Prostate gland (tissue), 2 donors: ENCODE measurements at regions not wholly inside any gene's neighbourhood (a gene's known extent, or its start where the extent isn't known, plus 50 kb on each side); places are given as distances from the start of the nearest gene placed in this dataset.

ENCODE experiments used
- DNase-seq: peaks from one replicate; pipeline ENCODE4 v3.0.0-alpha.2; 2019; ENCODE audit warnings: low spot score
- H3K27ac ChIP-seq, 2 donors: fragments of 200-600 bp; sonication (generic); 2 replicates each; pipeline ENCODE4 v1.5.1; 2017 to 2019
- H3K27me3 ChIP-seq: fragments of 200-600 bp; sonication (generic); replicated peaks from 2 replicates; pipeline ENCODE4 v1.5.1; 2019; ENCODE audit not compliant: insufficient read depth
- H3K36me3 ChIP-seq, 2 donors: fragments of 200-600 bp; sonication (generic); 1 replicate in 1 of 2; 2 replicates in 1 of 2; pipeline versions ENCODE4 v1.5.1 to v1.8.1; 2017 to 2019
- H3K4me1 ChIP-seq: fragments of 200-600 bp; sonication (generic); replicated peaks from 2 replicates; pipeline ENCODE4 v1.5.1; 2019
- H3K4me3 ChIP-seq, 2 donors: fragments of 200-600 bp; sonication (generic); 2 replicates each; pipeline ENCODE4 v1.5.1; 2017 to 2019
- H3K9me3 ChIP-seq: fragments of 200-600 bp; sonication (generic); 2 replicates; pipeline ENCODE4 v1.5.1; 2017
- POLR2A ChIP-seq: fragments of 450-650 bp; IDR thresholded peaks from one replicate; pipeline ENCODE4 v1.6.1; 2016; ENCODE audit warnings: antibody characterized with exemption, mild to moderate bottlenecking
- POLR2AphosphoS5 ChIP-seq: sonication (generic); formaldehyde crosslinking; IDR thresholded peaks from one replicate; pipeline ENCODE4 v1.6.1; 2017; ENCODE audit warnings: antibody characterized with exemption
- WGBS: methylation state at CpG from one replicate; pipeline ENCODE4 v1.1.5; 2018; 5-methylcytosine and 5-hydroxymethylcytosine counted together
- intact Hi-C: fragments of 100-400 bp; cut with DNase I; formaldehyde crosslinking; loops from one replicate; pipeline ENCODE4 v1.14.2; 2022
- TF ChIP-seq, protein P1 (sequence below), 4 experiments: fragments of 200-600 bp in 2 of 4; fragments of 450-650 bp in 2 of 4; sonication (generic) in 2 of 4; IDR thresholded peaks; 1 replicate in 3 of 4; 2 replicates in 1 of 4; pipeline ENCODE4 v1.5.1; 2016 to 2019; ENCODE audit warnings: antibody characterized with exemption in 4 of 4, mild to moderate bottlenecking in 2 of 4, moderate library complexity in 2 of 4

DNA sequence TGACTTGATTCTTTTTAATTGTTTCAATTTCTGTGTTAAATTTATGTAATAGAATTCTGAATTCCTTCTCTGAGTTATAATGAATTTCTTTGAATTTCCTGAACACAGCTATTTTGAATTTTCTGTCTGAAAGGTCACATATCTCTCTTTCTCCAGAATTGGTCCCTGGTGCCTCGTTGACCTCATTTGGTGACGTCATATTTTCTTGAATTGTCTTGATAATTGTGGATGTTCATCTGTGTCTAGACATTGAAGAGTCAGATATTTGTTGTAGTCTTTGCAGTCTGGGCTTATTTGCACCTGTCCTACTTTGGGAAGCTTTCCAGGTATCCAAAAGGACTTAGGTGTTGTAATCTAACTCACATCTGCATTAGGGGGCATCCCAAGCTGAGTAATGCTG lies 111.4 kb upstream of the LRRTM4 start:
- no peaks in the 10 kb centered on the region for H3K36me3 ChIP-seq
- no peaks in the 10 kb centered on the region for H3K9me3 ChIP-seq
- 87% methylated on average over 2 of the region's 2 CpGs for WGBS
- no peak for DNase-seq
- no peaks in the 10 kb centered on the region for H3K27me3 ChIP-seq
- no peaks in the 10 kb centered on the region for H3K4me1 ChIP-seq
- intact Hi-C loops, result no loop called here
- no peak overlapping the region for H3K4me3 ChIP-seq
- H3K27ac ChIP-seq, result no peak overlapping the region
- TF ChIP-seq POLR2AphosphoS5 (no peak), POLR2A (no peak)
- TF ChIP-seq, protein P1, sequence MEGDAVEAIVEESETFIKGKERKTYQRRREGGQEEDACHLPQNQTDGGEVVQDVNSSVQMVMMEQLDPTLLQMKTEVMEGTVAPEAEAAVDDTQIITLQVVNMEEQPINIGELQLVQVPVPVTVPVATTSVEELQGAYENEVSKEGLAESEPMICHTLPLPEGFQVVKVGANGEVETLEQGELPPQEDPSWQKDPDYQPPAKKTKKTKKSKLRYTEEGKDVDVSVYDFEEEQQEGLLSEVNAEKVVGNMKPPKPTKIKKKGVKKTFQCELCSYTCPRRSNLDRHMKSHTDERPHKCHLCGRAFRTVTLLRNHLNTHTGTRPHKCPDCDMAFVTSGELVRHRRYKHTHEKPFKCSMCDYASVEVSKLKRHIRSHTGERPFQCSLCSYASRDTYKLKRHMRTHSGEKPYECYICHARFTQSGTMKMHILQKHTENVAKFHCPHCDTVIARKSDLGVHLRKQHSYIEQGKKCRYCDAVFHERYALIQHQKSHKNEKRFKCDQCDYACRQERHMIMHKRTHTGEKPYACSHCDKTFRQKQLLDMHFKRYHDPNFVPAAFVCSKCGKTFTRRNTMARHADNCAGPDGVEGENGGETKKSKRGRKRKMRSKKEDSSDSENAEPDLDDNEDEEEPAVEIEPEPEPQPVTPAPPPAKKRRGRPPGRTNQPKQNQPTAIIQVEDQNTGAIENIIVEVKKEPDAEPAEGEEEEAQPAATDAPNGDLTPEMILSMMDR (IDR thresholded peaks at IDR 0.05), result no peak

DNA sequence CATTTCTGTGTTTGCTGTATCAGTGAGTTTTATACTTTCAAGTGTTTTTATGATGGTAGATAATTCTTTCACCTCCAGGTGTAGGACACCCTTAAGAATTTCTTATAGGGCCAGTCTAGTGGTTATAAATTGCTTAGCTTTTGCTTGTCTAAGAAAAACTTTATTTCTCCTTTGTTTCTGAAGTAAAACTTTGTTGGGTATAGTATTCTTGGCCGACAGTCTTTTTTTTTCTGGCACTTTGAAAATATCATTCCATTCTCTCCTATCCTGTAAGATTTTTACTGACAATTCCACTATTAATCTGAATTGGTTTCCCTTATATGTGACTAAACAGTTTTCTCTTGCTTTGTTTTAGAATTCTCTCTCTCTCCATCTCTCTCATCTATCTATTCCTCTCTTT lies 118.7 kb upstream of the LRRTM4 start:
- intact Hi-C loops, result no loop called here
- Histone ChIP-seq H3K27ac (no peak overlapping the region), H3K4me1 (no peaks in the 10 kb centered on the region), H3K27me3 (no peaks in the 10 kb centered on the region), H3K4me3 (no peak overlapping the region), H3K36me3 (no peaks in the 10 kb centered on the region), H3K9me3 (no peaks in the 10 kb centered on the region)
- DNase-seq, result no peak
- 88% methylated on average over 1 of the region's 1 CpG for WGBS
- TF ChIP-seq, protein P1 (IDR thresholded peaks at IDR 0.05), result no peak
- no peak for TF ChIP-seq POLR2A
- no peak for TF ChIP-seq POLR2AphosphoS5

DNA sequence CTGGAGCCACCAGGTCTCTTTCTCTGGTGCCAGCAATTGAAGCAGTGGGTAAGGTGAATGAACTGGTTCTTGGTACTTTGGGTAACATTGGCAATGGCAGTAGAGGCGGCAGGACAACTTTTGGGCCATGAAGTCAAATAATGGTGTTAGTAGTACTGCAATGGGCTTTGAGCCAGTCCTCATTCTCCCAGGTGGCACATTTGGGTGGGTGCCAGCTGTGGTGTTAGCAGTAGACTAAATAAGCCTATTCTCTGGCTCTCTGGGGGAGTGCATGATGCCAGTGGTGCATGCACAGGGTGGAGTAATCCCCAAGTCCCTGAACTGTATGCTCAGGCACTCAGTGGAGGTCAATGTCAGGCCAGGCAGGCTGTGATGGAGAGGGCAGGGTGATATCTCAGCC lies 120.2 kb upstream of the LRRTM4 start:
- no peak for DNase-seq
- intact Hi-C loops, result no loop called here
- H3K4me1 ChIP-seq, result no peaks in the 10 kb centered on the region
- no peaks in the 10 kb centered on the region for H3K27me3 ChIP-seq
- TF ChIP-seq POLR2AphosphoS5 (no peak), POLR2A (no peak)
- TF ChIP-seq, protein P1 (IDR thresholded peaks at IDR 0.05), result no peak
- H3K27ac ChIP-seq, result no peak overlapping the region
- WGBS, result 43% methylated on average over 1 of the region's 1 CpG
- no peaks in the 10 kb centered on the region for H3K36me3 ChIP-seq
- H3K4me3 ChIP-seq, result no peak overlapping the region
- H3K9me3 ChIP-seq, result no peaks in the 10 kb centered on the region

DNA sequence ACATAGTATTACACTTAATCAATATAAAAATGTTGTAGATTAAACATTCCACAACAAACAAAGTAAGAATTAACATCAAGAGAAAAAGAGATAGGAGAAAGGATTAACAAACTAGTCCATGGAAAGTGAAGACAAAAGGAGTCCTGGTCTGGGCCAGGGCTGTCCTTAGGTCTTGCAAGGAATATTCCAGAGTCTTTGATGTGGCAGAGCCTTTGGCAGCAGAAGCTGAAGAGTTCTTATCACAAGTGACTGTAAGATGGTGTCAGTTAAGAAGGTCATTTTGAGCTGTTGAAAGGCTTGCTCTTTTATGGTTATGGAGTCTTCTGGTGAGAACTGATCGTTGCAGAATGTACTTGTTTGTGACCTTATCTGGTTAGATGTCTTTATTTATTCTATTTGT lies 127.7 kb upstream of the LRRTM4 start:
- Histone ChIP-seq H3K9me3 (no peaks in the 10 kb centered on the region), H3K4me3 (no peak overlapping the region), H3K4me1 (no peaks in the 10 kb centered on the region), H3K36me3 (no peaks in the 10 kb centered on the region), H3K27ac (no peak overlapping the region), H3K27me3 (no peaks in the 10 kb centered on the region)
- no peak for DNase-seq
- TF ChIP-seq, protein P1 (IDR thresholded peaks at IDR 0.05), result no peak
- no peak for TF ChIP-seq POLR2A
- TF ChIP-seq POLR2AphosphoS5, result no peak
- intact Hi-C loops, result no loop called here
- 43% methylated on average over 1 of the region's 1 CpG for WGBS

DNA sequence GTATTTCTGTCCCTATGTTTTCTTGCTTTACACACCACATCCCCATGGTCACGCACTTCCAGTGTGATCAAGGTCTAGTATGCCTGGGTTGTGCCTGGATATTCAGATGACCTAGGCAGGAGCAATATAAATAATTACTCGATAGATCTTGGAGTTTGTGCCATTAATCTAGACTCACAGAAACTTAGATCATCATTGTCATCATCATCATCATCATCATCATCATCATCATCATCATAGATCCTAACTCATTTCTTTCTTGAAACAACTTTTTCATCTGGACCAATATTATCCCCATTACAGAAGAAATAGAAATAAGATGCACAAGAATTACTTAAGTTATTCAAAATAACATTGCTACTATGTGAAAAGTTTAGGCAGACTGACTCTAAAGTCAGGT lies 130.3 kb upstream of the LRRTM4 start:
- whole genome bisulfite sequencing, result 92% methylated on average over 2 of the region's 2 CpGs
- Histone ChIP-seq H3K27me3 (no peaks in the 10 kb centered on the region), H3K36me3 (no peaks in the 10 kb centered on the region), H3K4me3 (no peak overlapping the region), H3K27ac (no peak overlapping the region), H3K9me3 (no peaks in the 10 kb centered on the region), H3K4me1 (no peaks in the 10 kb centered on the region)
- TF ChIP-seq POLR2AphosphoS5 (no peak), POLR2A (no peak)
- TF ChIP-seq, protein P1 (IDR thresholded peaks at IDR 0.05), result no peak
- intact Hi-C loops, result no loop called here
- DNase-seq, result no peak
